Skin of body (tissue), 1 donor: ENCODE measurements at regions not wholly inside any gene's neighbourhood (a gene's known extent, or its start where the extent isn't known, plus 50 kb on each side); places are given as distances from the start of the nearest gene placed in this dataset.
"Not testable (repeated sequence)": the region's sequence is repeated elsewhere in the genome, so short reads cannot be mapped to it uniquely, and the experiment has no call there.

ENCODE experiments used
- DNase-seq: peaks from one replicate; lab custom pipeline; 2025; lab: John Stamatoyannopoulos, UW

GRCh38 chr2:198525211-198525969, 721.0 kb downstream of the PLCL1 start:
- DNase-seq = peak; percentile 4

GRCh38 chr2:198523710-198524109, 719.3 kb downstream of the PLCL1 start:
- no peak for DNase-seq

GRCh38 chr2:198518935-198519334, 714.5 kb downstream of the PLCL1 start:
- DNase-seq = no peak

- no peak for DNase-seq
These were observed 713.6 kb downstream of the PLCL1 start for GRCh38 chr2:198517976-198518375.

GRCh38 chr2:198508610-198509009, 704.2 kb downstream of the PLCL1 start:
- not testable (repeated sequence) for DNase-seq

- DNase-seq = peak; percentile 73
These were observed 695.1 kb downstream of the PLCL1 start for GRCh38 chr2:198499539-198499938.

GRCh38 chr2:198498516-198498915, 694.1 kb downstream of the PLCL1 start:
- DNase-seq = peak; percentile 18

- no peak for DNase-seq
These were observed 693.7 kb downstream of the PLCL1 start for GRCh38 chr2:198498048-198498447.

- DNase-seq = no peak
These were observed 690.5 kb downstream of the PLCL1 start for GRCh38 chr2:198494931-198495330.

GRCh38 chr2:198490748-198491147, 686.4 kb downstream of the PLCL1 start:
- DNase-seq = no peak

GRCh38 chr2:198488964-198489363, 684.6 kb downstream of the PLCL1 start:
- DNase-seq = no peak

GRCh38 chr2:198483051-198483450, 678.7 kb downstream of the PLCL1 start:
- no peak for DNase-seq

GRCh38 chr2:198479065-198479464, 674.7 kb downstream of the PLCL1 start:
- DNase-seq = no peak

- DNase-seq = peak; percentile 13
These were observed 674.0 kb downstream of the PLCL1 start for GRCh38 chr2:198478361-198478760.

- DNase-seq = no peak
These were observed 671.6 kb downstream of the PLCL1 start for GRCh38 chr2:198476007-198476406.

- no peak for DNase-seq
These were observed 666.9 kb downstream of the PLCL1 start for GRCh38 chr2:198471291-198471690.

GRCh38 chr2:198468136-198468535, 663.7 kb downstream of the PLCL1 start:
- DNase-seq = no peak

- no peak for DNase-seq
These were observed 661.6 kb downstream of the PLCL1 start for GRCh38 chr2:198465970-198466369.

- DNase-seq = no peak
These were observed 652.0 kb downstream of the PLCL1 start for GRCh38 chr2:198456418-198456817.

- no peak for DNase-seq
These were observed 649.5 kb downstream of the PLCL1 start for GRCh38 chr2:198453866-198454265.

- no peak for DNase-seq
These were observed 647.9 kb downstream of the PLCL1 start for GRCh38 chr2:198452327-198452726.

GRCh38 chr2:198448789-198449188, 644.4 kb downstream of the PLCL1 start:
- no peak for DNase-seq

- DNase-seq = no peak
These were observed 640.5 kb downstream of the PLCL1 start for GRCh38 chr2:198444800-198445287.
